ENCODE measurements at regions not wholly inside any gene's neighbourhood (a gene's known extent, or its start where the extent isn't known, plus 50 kb on each side); places are given as distances from the start of the nearest gene placed in this dataset.

DNA sequence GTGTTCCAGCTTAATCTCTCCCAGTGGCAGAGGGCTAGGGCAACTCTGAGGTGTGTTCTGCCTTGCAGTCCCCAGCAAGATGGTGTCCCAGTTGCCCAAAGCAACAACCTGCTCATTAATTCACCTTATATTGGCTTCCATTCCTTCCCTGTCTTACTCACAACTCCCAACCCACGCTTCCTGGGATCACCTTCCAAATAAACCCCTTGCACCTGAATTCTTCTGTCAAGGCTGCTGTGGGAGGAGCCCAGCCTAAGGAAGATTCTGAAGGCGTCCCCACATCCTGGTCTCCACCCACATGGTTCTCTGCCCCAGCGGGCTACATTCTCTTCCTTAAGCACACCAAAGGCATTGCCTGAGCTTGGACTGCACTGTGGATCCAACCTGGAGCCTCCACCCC lies 116.6 kb upstream of the MAFB start:
- TF ChIP-seq, protein P1, sequence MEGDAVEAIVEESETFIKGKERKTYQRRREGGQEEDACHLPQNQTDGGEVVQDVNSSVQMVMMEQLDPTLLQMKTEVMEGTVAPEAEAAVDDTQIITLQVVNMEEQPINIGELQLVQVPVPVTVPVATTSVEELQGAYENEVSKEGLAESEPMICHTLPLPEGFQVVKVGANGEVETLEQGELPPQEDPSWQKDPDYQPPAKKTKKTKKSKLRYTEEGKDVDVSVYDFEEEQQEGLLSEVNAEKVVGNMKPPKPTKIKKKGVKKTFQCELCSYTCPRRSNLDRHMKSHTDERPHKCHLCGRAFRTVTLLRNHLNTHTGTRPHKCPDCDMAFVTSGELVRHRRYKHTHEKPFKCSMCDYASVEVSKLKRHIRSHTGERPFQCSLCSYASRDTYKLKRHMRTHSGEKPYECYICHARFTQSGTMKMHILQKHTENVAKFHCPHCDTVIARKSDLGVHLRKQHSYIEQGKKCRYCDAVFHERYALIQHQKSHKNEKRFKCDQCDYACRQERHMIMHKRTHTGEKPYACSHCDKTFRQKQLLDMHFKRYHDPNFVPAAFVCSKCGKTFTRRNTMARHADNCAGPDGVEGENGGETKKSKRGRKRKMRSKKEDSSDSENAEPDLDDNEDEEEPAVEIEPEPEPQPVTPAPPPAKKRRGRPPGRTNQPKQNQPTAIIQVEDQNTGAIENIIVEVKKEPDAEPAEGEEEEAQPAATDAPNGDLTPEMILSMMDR (IDR thresholded peaks at IDR 0.05), result no peak
- TF ChIP-seq POLR2A (IDR thresholded peaks at IDR 0.05), result no peak
